ENCODE measurements at regions not wholly inside any gene's neighbourhood (a gene's known extent, or its start where the extent isn't known, plus 50 kb on each side); places are given as distances from the start of the nearest gene placed in this dataset.

- TF ChIP-seq ZBTB7A (IDR thresholded peaks at IDR 0.05; ENCODE audit: low read depth) (0 out of 2 replicates have a peak, but pooled peaks have one; percentile 29), TCF12 (IDR thresholded peaks at IDR 0.05; ENCODE audit: low read depth) (no peak)
These were observed 53.0 kb upstream of the ID2 start for GRCh38 chr2:8628866-8629209.

- TF ChIP-seq EGR1 (IDR thresholded peaks at IDR 0.05) (no peak), RAD21 (IDR thresholded peaks at IDR 0.05; ENCODE audit: low read depth) (no peak), TCF12 (IDR thresholded peaks at IDR 0.05; ENCODE audit: low read depth) (no peak), YY1 (IDR thresholded peaks at IDR 0.05; ENCODE audit: low read depth) (no peak), ZBTB7A (IDR thresholded peaks at IDR 0.05; ENCODE audit: low read depth) (no peak), NFIC (IDR thresholded peaks at IDR 0.05) (no peak), FOXM1 (IDR thresholded peaks at IDR 0.05; ENCODE audit: borderline replicate concordance, low read depth) (no peak)
These were observed 52.5 kb upstream of the ID2 start for GRCh38 chr2:8629402-8629801.

- TF ChIP-seq ZBTB7A (IDR thresholded peaks at IDR 0.05; ENCODE audit: low read depth) (no peak), TEAD4 (IDR thresholded peaks at IDR 0.05) (no peak), NFIC (IDR thresholded peaks at IDR 0.05) (no peak), CEBPB (IDR thresholded peaks at IDR 0.05) (no peak), MAX (IDR thresholded peaks at IDR 0.05) (no peak), EP300 (IDR thresholded peaks at IDR 0.05; ENCODE audit: borderline replicate concordance) (no peak), CREB1 (IDR thresholded peaks at IDR 0.05; ENCODE audit: low read depth) (no peak), TAF1 (IDR thresholded peaks at IDR 0.05; ENCODE audit: low read depth) (no peak), USF1 (IDR thresholded peaks at IDR 0.05) (no peak), TCF12 (IDR thresholded peaks at IDR 0.05; ENCODE audit: low read depth) (no peak), YY1 (IDR thresholded peaks at IDR 0.05; ENCODE audit: low read depth) (no peak), EGR1 (IDR thresholded peaks at IDR 0.05) (no peak)
These were observed 51.0 kb upstream of the ID2 start for GRCh38 chr2:8630676-8631464.

- no peak for TF ChIP-seq REST (IDR thresholded peaks at IDR 0.05; ENCODE audit: low read depth)
- no peak for TF ChIP-seq TCF12 (IDR thresholded peaks at IDR 0.05; ENCODE audit: low read depth)
- no peak for TF ChIP-seq CEBPB (IDR thresholded peaks at IDR 0.05)
- no peak for TF ChIP-seq YY1 (IDR thresholded peaks at IDR 0.05; ENCODE audit: low read depth)
- no peak for TF ChIP-seq NFIC (IDR thresholded peaks at IDR 0.05)
- TF ChIP-seq RAD21 (IDR thresholded peaks at IDR 0.05; ENCODE audit: low read depth): no peak
- TF ChIP-seq FOXM1 (IDR thresholded peaks at IDR 0.05; ENCODE audit: borderline replicate concordance, low read depth): no peak
- TF ChIP-seq EP300 (IDR thresholded peaks at IDR 0.05; ENCODE audit: borderline replicate concordance): no peak
- no peak for TF ChIP-seq CREB1 (IDR thresholded peaks at IDR 0.05; ENCODE audit: low read depth)
These were observed 50.3 kb upstream of the ID2 start for GRCh38 chr2:8631465-8632005.
